ENCODE measurements at regions not wholly inside any gene's neighbourhood (a gene's known extent, or its start where the extent isn't known, plus 50 kb on each side); places are given as distances from the start of the nearest gene placed in this dataset.

GRCh38 chr1:191907121-191907520 lies 251.1 kb upstream of the RGS18 start:
- H3K4me1 Mint-ChIP-seq (ENCODE audit: low read depth, unreplicated experiment): no peaks in the 10 kb centered on the region
- no peak overlapping the region for H3K4me3 Mint-ChIP-seq (ENCODE audit: unreplicated experiment)
- no peak overlapping the region for H3K4me2 ChIP-seq (ENCODE audit: low read length)
- no peaks in the 10 kb centered on the region for H3K4me1 ChIP-seq (ENCODE audit: insufficient read depth, low read length)
- H2AFZ ChIP-seq (ENCODE audit: low read depth, low read length): no peak overlapping the region
- no peak overlapping the region for H3K9ac ChIP-seq (ENCODE audit: low read length)
- no peak overlapping the region for H3K27ac ChIP-seq (ENCODE audit: low read depth, low read length)
- H3K36me3 ChIP-seq (ENCODE audit: insufficient read depth, low read length): no peaks in the 10 kb centered on the region
- peaks cover 4% of the 10 kb centered on the region for H3K36me3 Mint-ChIP-seq (ENCODE audit: low read depth, unreplicated experiment)
- H4K20me1 ChIP-seq (ENCODE audit: insufficient read depth, low read length): no peaks in the 10 kb centered on the region
- H3K27ac Mint-ChIP-seq (ENCODE audit: unreplicated experiment): no peak overlapping the region
- no peaks in the 10 kb centered on the region for H3K79me2 ChIP-seq (ENCODE audit: insufficient read depth, low read length)
- H3K4me3 ChIP-seq (ENCODE audit: insufficient read depth, low read depth, low read length): no peak overlapping the region
- no peak for TF ChIP-seq EZH2 (IDR thresholded peaks at IDR 0.05; ENCODE audit: insufficient read depth, low read length)
- TF ChIP-seq CTCF (IDR thresholded peaks at IDR 0.05; ENCODE audit: insufficient read depth, low read depth, low read length): no peak
- FAIRE-seq: no peak
- no peaks in the 10 kb centered on the region for H3K9me3 Mint-ChIP-seq (ENCODE audit: unreplicated experiment)
- H3K9me3 ChIP-seq (ENCODE audit: insufficient read depth, low read depth, low read length): peaks cover 4% of the 10 kb centered on the region
- DNase-seq (ENCODE audit: low read depth): no peak
- H3K27me3 Mint-ChIP-seq (ENCODE audit: low read depth, unreplicated experiment): no peaks in the 10 kb centered on the region
- H3K27me3 ChIP-seq (ENCODE audit: insufficient read depth, low read length): no peaks in the 10 kb centered on the region

- TF ChIP-seq CTCF (IDR thresholded peaks at IDR 0.05; ENCODE audit: insufficient read depth, low read depth, low read length) (no peak), EZH2 (IDR thresholded peaks at IDR 0.05; ENCODE audit: insufficient read depth, low read length) (no peak)
- no peak for DNase-seq (ENCODE audit: low read depth)
- Histone ChIP-seq H2AFZ (ENCODE audit: low read depth, low read length) (no peak overlapping the region), H3K27ac (ENCODE audit: low read depth, low read length) (no peak overlapping the region), H3K4me3 (ENCODE audit: insufficient read depth, low read depth, low read length) (no peak overlapping the region), H3K36me3 (ENCODE audit: insufficient read depth, low read length) (no peaks in the 10 kb centered on the region), H4K20me1 (ENCODE audit: insufficient read depth, low read length) (no peaks in the 10 kb centered on the region), H3K9ac (ENCODE audit: low read length) (no peak overlapping the region), H3K4me2 (ENCODE audit: low read length) (no peak overlapping the region), H3K9me3 (ENCODE audit: insufficient read depth, low read depth, low read length) (peaks cover 4% of the 10 kb centered on the region), H3K27me3 (ENCODE audit: insufficient read depth, low read length) (no peaks in the 10 kb centered on the region), H3K4me1 (ENCODE audit: insufficient read depth, low read length) (no peaks in the 10 kb centered on the region), H3K79me2 (ENCODE audit: insufficient read depth, low read length) (no peaks in the 10 kb centered on the region)
- H3K27me3 Mint-ChIP-seq (ENCODE audit: low read depth, unreplicated experiment): no peaks in the 10 kb centered on the region
- H3K27ac Mint-ChIP-seq (ENCODE audit: unreplicated experiment): no peak overlapping the region
- H3K4me1 Mint-ChIP-seq (ENCODE audit: low read depth, unreplicated experiment): no peaks in the 10 kb centered on the region
- no peak overlapping the region for H3K4me3 Mint-ChIP-seq (ENCODE audit: unreplicated experiment)
- no peaks in the 10 kb centered on the region for H3K9me3 Mint-ChIP-seq (ENCODE audit: unreplicated experiment)
- peaks cover 4% of the 10 kb centered on the region for H3K36me3 Mint-ChIP-seq (ENCODE audit: low read depth, unreplicated experiment)
- FAIRE-seq: no peak
These were observed 248.0 kb upstream of the RGS18 start for GRCh38 chr1:191910245-191910644.

GRCh38 chr1:191912517-191912916 lies 245.7 kb upstream of the RGS18 start:
- H3K4me1 Mint-ChIP-seq (ENCODE audit: low read depth, unreplicated experiment): no peaks in the 10 kb centered on the region
- Histone ChIP-seq H3K4me1 (ENCODE audit: insufficient read depth, low read length) (no peaks in the 10 kb centered on the region), H3K27ac (ENCODE audit: low read depth, low read length) (no peak overlapping the region), H3K9me3 (ENCODE audit: insufficient read depth, low read depth, low read length) (peaks cover 4% of the 10 kb centered on the region), H3K27me3 (ENCODE audit: insufficient read depth, low read length) (no peaks in the 10 kb centered on the region), H2AFZ (ENCODE audit: low read depth, low read length) (no peak overlapping the region), H3K4me2 (ENCODE audit: low read length) (no peak overlapping the region), H3K4me3 (ENCODE audit: insufficient read depth, low read depth, low read length) (no peak overlapping the region), H3K79me2 (ENCODE audit: insufficient read depth, low read length) (no peaks in the 10 kb centered on the region), H4K20me1 (ENCODE audit: insufficient read depth, low read length) (no peaks in the 10 kb centered on the region), H3K36me3 (ENCODE audit: insufficient read depth, low read length) (no peaks in the 10 kb centered on the region), H3K9ac (ENCODE audit: low read length) (no peak overlapping the region)
- H3K36me3 Mint-ChIP-seq (ENCODE audit: low read depth, unreplicated experiment): peaks cover 4% of the 10 kb centered on the region
- H3K9me3 Mint-ChIP-seq (ENCODE audit: unreplicated experiment): no peaks in the 10 kb centered on the region
- H3K27me3 Mint-ChIP-seq (ENCODE audit: low read depth, unreplicated experiment): no peaks in the 10 kb centered on the region
- no peak overlapping the region for H3K27ac Mint-ChIP-seq (ENCODE audit: unreplicated experiment)
- DNase-seq (ENCODE audit: low read depth) (no peak), FAIRE-seq (no peak)
- TF ChIP-seq EZH2 (IDR thresholded peaks at IDR 0.05; ENCODE audit: insufficient read depth, low read length): no peak
- TF ChIP-seq CTCF (IDR thresholded peaks at IDR 0.05; ENCODE audit: insufficient read depth, low read depth, low read length): no peak
- H3K4me3 Mint-ChIP-seq (ENCODE audit: unreplicated experiment): no peak overlapping the region
